ENCODE measurements at regions not wholly inside any gene's neighbourhood (a gene's known extent, or its start where the extent isn't known, plus 50 kb on each side); places are given as distances from the start of the nearest gene placed in this dataset.

GRCh38 chr1:72915581-72915980 lies 633.2 kb upstream of the NEGR1 start:
- no peak for DNase-seq

- DNase-seq, result no peak
Observed at GRCh38 chr1:72911656-72912055, 629.3 kb upstream of the NEGR1 start.

GRCh38 chr1:72896256-72896655 lies 613.9 kb upstream of the NEGR1 start:
- no peak for DNase-seq

- no peak for DNase-seq
Observed at GRCh38 chr1:72892461-72892860, 610.1 kb upstream of the NEGR1 start.

GRCh38 chr1:72891976-72892375 lies 609.6 kb upstream of the NEGR1 start:
- DNase-seq, result no peak

- DNase-seq, result no peak
Observed at GRCh38 chr1:72885841-72886240, 603.5 kb upstream of the NEGR1 start.

- DNase-seq, result no peak
Observed at GRCh38 chr1:72885017-72885416, 602.7 kb upstream of the NEGR1 start.

- no peak for DNase-seq
Observed at GRCh38 chr1:72869873-72870272, 587.5 kb upstream of the NEGR1 start.

- DNase-seq, result no peak
Observed at GRCh38 chr1:72869441-72869840, 587.1 kb upstream of the NEGR1 start.

GRCh38 chr1:72851597-72851996 lies 569.3 kb upstream of the NEGR1 start:
- no peak for DNase-seq

- no peak for DNase-seq
Observed at GRCh38 chr1:72848997-72849396, 566.7 kb upstream of the NEGR1 start.

GRCh38 chr1:72847651-72848050 lies 565.3 kb upstream of the NEGR1 start:
- DNase-seq, result no peak

GRCh38 chr1:72846476-72847278 lies 564.3 kb upstream of the NEGR1 start:
- DNase-seq, result no peak

GRCh38 chr1:72845981-72846380 lies 563.6 kb upstream of the NEGR1 start:
- no peak for DNase-seq

- no peak for DNase-seq
Observed at GRCh38 chr1:72845381-72845780, 563.0 kb upstream of the NEGR1 start.

- DNase-seq, result no peak
Observed at GRCh38 chr1:72837781-72838180, 555.4 kb upstream of the NEGR1 start.

- no peak for DNase-seq
Observed at GRCh38 chr1:72830606-72831390, 548.5 kb upstream of the NEGR1 start.

- no peak for DNase-seq
Observed at GRCh38 chr1:72827278-72827677, 544.9 kb upstream of the NEGR1 start.

- no peak for DNase-seq
Observed at GRCh38 chr1:72804541-72804940, 522.2 kb upstream of the NEGR1 start.

GRCh38 chr1:72781038-72781437 lies 498.7 kb upstream of the NEGR1 start:
- DNase-seq, result no peak

- DNase-seq, result no peak
Observed at GRCh38 chr1:72780212-72780611, 497.9 kb upstream of the NEGR1 start.

GRCh38 chr1:72777918-72778317 lies 495.6 kb upstream of the NEGR1 start:
- DNase-seq, result no peak

- DNase-seq, result no peak
Observed at GRCh38 chr1:72763481-72763880, 481.1 kb upstream of the NEGR1 start.

GRCh38 chr1:72759486-72759885 lies 477.1 kb upstream of the NEGR1 start:
- DNase-seq, result no peak

Measured in femur (tissue), 1 donor.